ENCODE measurements at regions not wholly inside any gene's neighbourhood (a gene's known extent, or its start where the extent isn't known, plus 50 kb on each side); places are given as distances from the start of the nearest gene placed in this dataset.
"Not testable (repeated sequence)": the region's sequence is repeated elsewhere in the genome, so short reads cannot be mapped to it uniquely, and the experiment has no call there.

- not testable (repeated sequence) for H3K27ac Mint-ChIP-seq; DNase-seq (ENCODE audit: low spot score in 2 of 2); ATAC-seq; H3K4me1 Mint-ChIP-seq; H3K36me3 Mint-ChIP-seq; H3K4me3 Mint-ChIP-seq; H3K9me3 Mint-ChIP-seq
Observed at GRCh38 chr1:121066925-121067324, 117.2 kb downstream of the FAM72B start.

DNA sequence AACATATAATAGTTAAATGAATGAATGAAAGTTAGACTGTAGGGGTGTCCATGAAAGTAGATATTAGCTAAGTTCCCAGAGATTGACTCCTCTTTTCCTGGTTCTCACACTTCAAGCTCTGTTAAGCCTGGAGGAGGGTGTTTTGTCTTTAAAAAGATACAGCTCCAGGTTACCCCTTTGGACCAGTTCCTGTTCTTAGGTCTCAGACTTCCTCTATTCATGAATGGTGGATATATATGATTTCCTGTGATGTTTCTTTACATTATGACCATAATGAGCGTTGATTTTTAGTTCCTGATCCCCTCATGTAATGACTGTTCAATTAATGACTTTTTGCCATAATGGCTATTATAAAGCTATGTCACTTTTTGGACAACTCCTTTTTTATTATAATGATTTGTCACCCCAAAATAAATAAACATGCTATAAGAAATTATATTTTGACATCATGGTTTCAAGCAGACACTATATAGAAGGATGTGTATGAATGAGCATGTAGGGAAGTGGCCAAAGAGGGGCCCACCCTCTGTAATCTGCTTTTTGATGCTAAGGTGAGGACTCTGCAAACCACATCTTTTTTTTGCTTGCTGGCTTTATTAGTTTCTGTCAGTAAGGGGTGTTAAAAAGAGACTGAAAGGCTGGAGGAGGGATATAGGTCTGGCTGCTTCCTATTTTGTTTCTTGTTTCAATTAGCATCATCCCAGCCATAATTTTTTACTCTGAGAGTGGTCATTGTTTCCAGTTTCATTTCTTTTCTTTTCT, 115.2 kb downstream of the FAM72B start:
- ATAC-seq: not testable (repeated sequence)

GRCh38 chr1:121073852-121074251, 110.3 kb downstream of the FAM72B start:
- H3K36me3 Mint-ChIP-seq; H3K4me1 Mint-ChIP-seq; ATAC-seq; H3K4me3 Mint-ChIP-seq; H3K27ac Mint-ChIP-seq; DNase-seq (ENCODE audit: low spot score in 2 of 2); H3K9me3 Mint-ChIP-seq: not testable (repeated sequence)

More for the DNA sequence above, 115.2 kb downstream of the FAM72B start:
- H3K36me3 Mint-ChIP-seq; DNase-seq (ENCODE audit: low spot score in 2 of 2); H3K4me1 Mint-ChIP-seq; H3K4me3 Mint-ChIP-seq; H3K27ac Mint-ChIP-seq; H3K9me3 Mint-ChIP-seq: not testable (repeated sequence)

DNA sequence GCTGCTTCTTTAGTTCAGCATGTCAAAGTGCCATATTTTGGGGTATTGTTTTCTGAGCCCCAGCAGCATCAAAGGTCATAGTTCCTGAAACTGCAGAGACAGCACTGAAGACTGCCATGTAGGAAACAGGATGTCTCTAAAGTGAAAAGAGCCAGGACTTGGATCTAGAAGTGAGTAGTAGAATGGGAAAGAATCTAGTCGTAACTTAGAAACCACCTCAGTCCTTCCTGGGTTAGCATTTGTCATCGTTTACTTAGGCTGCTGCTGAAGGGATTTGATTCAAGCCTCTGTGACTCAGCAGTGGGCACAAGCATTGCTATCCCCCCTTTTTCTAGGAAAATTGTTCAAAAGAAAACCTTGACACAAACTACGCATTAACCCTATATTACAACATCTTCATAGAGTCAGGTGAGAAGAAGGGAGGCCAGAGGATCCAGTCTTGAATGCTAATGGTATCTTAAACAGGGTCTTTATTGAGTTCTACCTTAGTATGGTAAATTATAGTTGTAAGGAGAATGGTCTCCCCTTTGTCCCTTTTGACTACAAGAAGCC, 108.8 kb downstream of the FAM72B start:
- peaks cover 11% of the 10 kb centered on the region for H3K4me1 Mint-ChIP-seq
- ATAC-seq: peak; percentile 48
- not testable (repeated sequence) for DNase-seq (ENCODE audit: low spot score in 2 of 2); H3K27ac Mint-ChIP-seq; H3K36me3 Mint-ChIP-seq; H3K9me3 Mint-ChIP-seq; H3K4me3 Mint-ChIP-seq

DNA sequence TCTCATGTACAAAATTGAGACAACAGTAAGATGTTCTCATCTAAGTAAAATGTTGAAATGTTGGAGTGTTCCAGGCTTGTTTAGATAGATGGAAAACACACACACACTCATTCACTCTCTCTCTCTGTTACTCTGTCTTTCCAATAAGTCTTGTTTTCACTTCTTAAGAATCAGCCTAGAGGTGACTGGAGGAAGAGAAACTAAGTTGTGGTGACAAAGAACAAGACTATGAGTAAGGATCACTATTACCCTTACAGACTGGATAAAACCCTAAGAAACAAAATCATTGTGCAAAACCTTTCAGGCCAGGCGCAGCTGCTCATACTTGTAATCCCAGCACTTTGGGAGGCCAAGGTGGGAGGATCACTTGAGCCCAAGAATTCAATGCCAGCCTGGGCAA, 107.5 kb downstream of the FAM72B start:
- H3K4me3 Mint-ChIP-seq: not testable (repeated sequence)

DNA sequence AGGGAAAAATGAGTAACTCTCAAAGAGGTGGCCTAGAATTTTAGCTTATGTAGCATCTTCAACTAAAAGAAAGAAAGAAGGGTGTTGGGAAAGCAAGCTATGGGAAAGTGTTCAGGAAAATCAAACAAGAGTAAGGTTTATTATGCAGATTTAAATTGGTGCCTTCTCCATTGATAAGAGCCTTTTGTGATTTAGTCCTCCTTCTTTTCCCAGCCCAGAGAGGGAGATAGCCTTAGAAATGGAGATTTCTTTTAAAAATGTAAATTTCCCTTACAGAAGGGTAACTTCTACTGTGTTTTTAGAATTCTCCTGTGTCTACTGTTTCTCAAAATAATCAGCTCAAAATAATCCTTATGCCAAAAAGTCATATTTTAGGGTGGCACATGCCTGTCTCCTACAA, 104.5 kb downstream of the FAM72B start:
- H3K4me3 Mint-ChIP-seq; ATAC-seq; H3K27ac Mint-ChIP-seq; H3K9me3 Mint-ChIP-seq; DNase-seq (ENCODE audit: low spot score in 2 of 2); H3K36me3 Mint-ChIP-seq: not testable (repeated sequence)
- H3K4me1 Mint-ChIP-seq: peaks cover 16% of the 10 kb centered on the region

More for the DNA sequence above, 107.5 kb downstream of the FAM72B start:
- not testable (repeated sequence) for H3K9me3 Mint-ChIP-seq; H3K36me3 Mint-ChIP-seq; DNase-seq (ENCODE audit: low spot score in 2 of 2)
- Mint-ChIP-seq H3K27ac (peak overlapping the region; percentile 52), H3K4me1 (peaks cover 15% of the 10 kb centered on the region)
- ATAC-seq: peak; percentile 98

DNA sequence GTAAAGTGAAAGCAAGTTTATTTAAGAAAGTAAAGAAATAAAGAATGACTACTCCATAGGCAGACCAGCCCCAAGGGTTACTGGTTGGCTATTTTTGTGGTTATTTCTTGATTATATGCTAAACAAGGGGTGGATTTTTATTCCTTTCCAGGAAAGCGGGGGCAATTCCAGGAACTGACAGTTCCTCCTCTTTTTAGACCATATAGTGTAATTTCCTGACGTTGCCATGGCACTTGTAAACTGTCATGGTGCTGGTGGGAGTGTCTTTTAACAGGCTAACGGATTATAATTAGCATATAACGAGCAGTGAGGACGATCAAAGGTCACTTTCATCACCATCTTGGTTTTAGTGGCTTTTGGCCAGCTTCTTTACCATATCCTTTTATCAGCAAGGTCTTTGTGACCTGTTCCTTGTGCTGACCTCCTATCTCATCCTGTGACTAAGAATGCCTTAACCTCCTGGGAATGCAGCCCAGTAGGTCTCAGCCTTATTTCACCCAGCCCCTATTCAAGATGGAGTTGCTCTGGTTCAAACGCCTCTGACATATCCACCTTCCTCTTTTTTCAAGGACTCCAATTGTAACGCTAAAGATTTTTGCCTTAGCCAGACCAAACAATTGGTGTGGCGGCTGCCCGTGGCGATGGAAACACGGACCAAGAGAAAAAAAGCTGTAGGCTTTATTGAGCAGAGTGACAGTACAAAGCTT, 103.8 kb downstream of the FAM72B start:
- H3K4me3 Mint-ChIP-seq, H3K36me3 Mint-ChIP-seq, ATAC-seq, H3K9me3 Mint-ChIP-seq, H3K27ac Mint-ChIP-seq: not testable (repeated sequence)
- DNase-seq (ENCODE audit: low spot score in 2 of 2): peak in 1 of 2 donors; percentile 61
- H3K4me1 Mint-ChIP-seq: peaks cover 16% of the 10 kb centered on the region

DNA sequence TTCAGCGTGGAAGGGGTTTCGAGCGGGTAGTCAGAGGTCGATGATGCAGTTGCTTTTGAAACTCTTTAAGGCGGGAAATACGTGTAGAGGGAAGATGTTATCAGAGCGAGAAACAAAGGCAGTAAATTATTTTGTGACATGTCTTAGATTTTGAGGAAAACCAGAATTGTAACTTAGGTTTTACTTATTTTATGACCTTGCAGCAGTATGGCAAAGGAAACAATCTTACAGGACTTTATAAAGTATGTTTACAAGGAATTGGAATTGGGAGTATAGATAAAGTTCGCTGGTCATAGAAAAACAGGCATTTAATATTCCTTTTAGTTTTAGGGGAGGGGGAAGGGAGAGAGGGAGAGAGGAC, 103.3 kb downstream of the FAM72B start:
- not testable (repeated sequence) for H3K4me3 Mint-ChIP-seq; DNase-seq (ENCODE audit: low spot score in 2 of 2); H3K9me3 Mint-ChIP-seq; ATAC-seq; H3K27ac Mint-ChIP-seq; H3K36me3 Mint-ChIP-seq
- peaks cover 17% of the 10 kb centered on the region for H3K4me1 Mint-ChIP-seq

- not testable (repeated sequence) for DNase-seq (ENCODE audit: low spot score in 2 of 2); H3K36me3 Mint-ChIP-seq; H3K27ac Mint-ChIP-seq; H3K9me3 Mint-ChIP-seq; H3K4me3 Mint-ChIP-seq; ATAC-seq
- H3K4me1 Mint-ChIP-seq: peaks cover 16% of the 10 kb centered on the region
Observed at GRCh38 chr1:121081625-121082199, 102.4 kb downstream of the FAM72B start.

GRCh38 chr1:121082995-121083394, 101.1 kb downstream of the FAM72B start:
- H3K4me1 Mint-ChIP-seq: peaks cover 16% of the 10 kb centered on the region
- not testable (repeated sequence) for H3K9me3 Mint-ChIP-seq; H3K36me3 Mint-ChIP-seq; ATAC-seq; H3K27ac Mint-ChIP-seq; DNase-seq (ENCODE audit: low spot score in 2 of 2); H3K4me3 Mint-ChIP-seq

DNA sequence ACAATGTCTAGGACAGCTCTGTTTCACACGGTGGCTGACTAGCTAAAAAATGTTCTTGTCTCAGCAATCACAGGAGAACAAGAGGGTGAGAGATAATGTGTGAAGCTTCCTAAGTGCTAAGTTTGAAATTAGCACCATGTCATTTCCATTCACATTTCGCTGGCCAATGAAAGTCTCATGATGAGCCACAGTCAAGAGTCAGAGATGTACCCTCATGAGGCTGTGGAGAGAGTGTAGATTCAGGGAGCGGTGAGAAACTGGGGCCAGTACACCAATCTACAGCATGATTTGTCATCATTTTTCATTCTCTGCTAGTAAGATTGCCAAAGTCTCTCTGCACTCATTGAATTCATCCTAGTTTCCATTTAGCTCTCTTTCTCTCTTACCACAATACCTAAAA, 97.9 kb downstream of the FAM72B start:
- not testable (repeated sequence) for H3K9me3 Mint-ChIP-seq, H3K27ac Mint-ChIP-seq, H3K4me3 Mint-ChIP-seq, H3K36me3 Mint-ChIP-seq
- ATAC-seq (peak; percentile 97), DNase-seq (ENCODE audit: low spot score in 2 of 2) (peak in 1 of 2 donors; percentile 49)
- peaks cover 10% of the 10 kb centered on the region for H3K4me1 Mint-ChIP-seq

DNA sequence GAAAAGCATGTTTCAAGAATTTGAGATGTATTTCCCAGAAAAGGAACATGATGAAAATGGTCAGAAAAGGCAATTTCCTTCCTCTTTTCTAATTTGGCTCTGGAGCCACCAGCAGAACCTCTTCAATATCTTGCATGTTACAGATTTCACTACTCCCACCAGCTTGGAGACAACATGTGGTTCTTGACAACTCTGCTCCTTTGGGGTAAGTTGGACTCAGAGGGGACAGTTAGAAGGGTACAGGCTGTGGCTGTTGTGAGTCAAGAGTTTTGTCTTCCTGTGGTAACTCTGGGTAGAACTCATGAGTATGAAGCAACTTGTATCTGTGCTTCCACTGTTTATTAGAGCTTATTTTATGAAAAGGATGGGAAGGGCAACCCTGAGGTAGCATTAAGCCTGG, 96.9 kb downstream of the FAM72B start:
- peak; percentile 70 for ATAC-seq
- H3K27ac Mint-ChIP-seq; H3K9me3 Mint-ChIP-seq; H3K36me3 Mint-ChIP-seq; H3K4me3 Mint-ChIP-seq; H3K4me1 Mint-ChIP-seq; DNase-seq (ENCODE audit: low spot score in 2 of 2): not testable (repeated sequence)

- ATAC-seq; H3K4me1 Mint-ChIP-seq; H3K9me3 Mint-ChIP-seq; DNase-seq (ENCODE audit: low spot score in 2 of 2); H3K27ac Mint-ChIP-seq; H3K36me3 Mint-ChIP-seq; H3K4me3 Mint-ChIP-seq: not testable (repeated sequence)
Observed at GRCh38 chr1:121088568-121088967, 95.6 kb downstream of the FAM72B start.

DNA sequence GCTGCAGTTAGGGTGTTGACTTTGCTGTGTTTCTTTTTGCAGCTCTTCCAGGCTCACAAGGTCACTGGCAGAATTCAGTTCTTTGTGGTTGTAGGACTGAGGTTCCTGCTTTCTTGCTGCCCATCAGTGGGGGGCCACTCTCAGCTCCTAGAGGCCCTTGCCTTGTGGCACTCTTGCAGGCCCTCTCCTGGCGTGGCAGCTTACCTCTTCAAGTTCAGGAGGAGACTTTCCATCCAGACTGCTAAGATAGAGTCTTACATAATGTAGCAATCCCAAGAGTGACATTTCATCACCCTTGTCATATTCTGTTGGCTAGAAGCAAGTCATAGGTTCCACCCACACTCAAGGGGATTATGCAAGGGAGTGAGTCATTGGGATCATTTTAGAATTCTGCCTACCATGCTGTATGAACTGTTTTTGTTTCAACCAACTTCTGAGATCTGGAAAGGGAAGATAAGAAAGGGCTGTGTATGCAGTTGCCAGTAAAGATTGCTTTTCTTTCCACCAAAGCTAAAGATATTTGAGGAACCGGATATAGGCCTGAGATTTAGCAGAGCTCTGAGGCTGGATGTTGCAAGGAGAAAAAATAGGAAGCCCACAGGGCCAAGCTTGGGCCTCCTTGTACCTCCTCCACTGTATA, 91.7 kb downstream of the FAM72B start:
- DNase-seq (ENCODE audit: low spot score in 2 of 2); H3K27ac Mint-ChIP-seq; H3K9me3 Mint-ChIP-seq; H3K4me1 Mint-ChIP-seq; H3K4me3 Mint-ChIP-seq; H3K36me3 Mint-ChIP-seq: not testable (repeated sequence)
- peak; percentile 54 for ATAC-seq

DNA sequence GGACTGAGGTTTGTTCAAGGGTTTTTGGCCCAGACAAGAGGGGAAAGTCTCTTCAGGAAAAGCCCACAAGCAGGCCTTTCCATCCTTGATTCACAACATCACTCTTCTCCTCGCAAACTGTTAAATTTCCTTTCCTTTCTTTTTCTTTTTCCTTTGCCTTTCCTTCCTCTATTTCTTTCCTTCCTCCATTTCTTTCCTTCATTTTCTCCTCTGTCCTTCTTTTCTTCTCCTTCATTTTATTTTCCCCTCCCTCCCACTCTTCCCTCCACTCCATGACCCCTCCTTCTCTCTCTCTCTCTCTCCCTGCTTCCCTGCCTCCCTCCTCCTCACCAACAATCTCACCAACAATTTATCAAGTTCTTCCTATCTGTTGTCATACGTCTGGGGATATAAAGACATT, 89.1 kb downstream of the FAM72B start:
- not testable (repeated sequence) for H3K4me3 Mint-ChIP-seq; H3K9me3 Mint-ChIP-seq; H3K4me1 Mint-ChIP-seq; H3K27ac Mint-ChIP-seq; H3K36me3 Mint-ChIP-seq; ATAC-seq; DNase-seq (ENCODE audit: low spot score in 2 of 2)

Data from stimulated activated effector memory CD8-positive, alpha-beta T cell treated with anti-CD3 and anti-CD28 coated beads, Interleukin-12 subunit alpha, Interleukin-12 subunit beta, amount 100 ng/mL, for 72 hours (primary cell).